GM08714 (cell line): ENCODE measurements at regions not wholly inside any gene's neighbourhood (a gene's known extent, or its start where the extent isn't known, plus 50 kb on each side); places are given as distances from the start of the nearest gene placed in this dataset.

Source experiments
- H3K4me3 ChIP-seq: fragments of 200-500 bp; sonication (Bioruptor generic); 2 replicates; pipeline ENCODE4 v1.5.1; 2014; ENCODE audit warnings: mild to moderate bottlenecking, low read length, inconsistent platforms
- ZNF274 ChIP-seq: IDR thresholded peaks from 2 replicates; pipeline ENCODE4 v1.6.1; 2012; ENCODE audit warnings: mild to moderate bottlenecking, low read depth, low read length

- H3K4me3 ChIP-seq, result no peak overlapping the region
- no peak for TF ChIP-seq ZNF274
Observed at GRCh38 chr4:141411936-141412335, 191.2 kb downstream of the ZNF330 start.

GRCh38 chr4:141413366-141413765, 192.7 kb downstream of the ZNF330 start:
- no peak for TF ChIP-seq ZNF274
- no peak overlapping the region for H3K4me3 ChIP-seq

GRCh38 chr4:141415651-141416050, 195.0 kb downstream of the ZNF330 start:
- no peak for TF ChIP-seq ZNF274
- no peak overlapping the region for H3K4me3 ChIP-seq

- no peak for TF ChIP-seq ZNF274
- no peak overlapping the region for H3K4me3 ChIP-seq
Observed at GRCh38 chr4:141416219-141416618, 195.5 kb downstream of the ZNF330 start.

- TF ChIP-seq ZNF274, result no peak
- no peak overlapping the region for H3K4me3 ChIP-seq
Observed at GRCh38 chr4:141416677-141417363, 196.1 kb downstream of the ZNF330 start.

- no peak for TF ChIP-seq ZNF274
- H3K4me3 ChIP-seq, result no peak overlapping the region
Observed at GRCh38 chr4:141417387-141417786, 196.7 kb downstream of the ZNF330 start.

GRCh38 chr4:141425124-141425523, 204.4 kb downstream of the ZNF330 start:
- no peak overlapping the region for H3K4me3 ChIP-seq
- TF ChIP-seq ZNF274, result no peak

GRCh38 chr4:141427726-141428296, 207.1 kb downstream of the ZNF330 start:
- no peak for TF ChIP-seq ZNF274
- no peak overlapping the region for H3K4me3 ChIP-seq

GRCh38 chr4:141429933-141430332, 206.4 kb upstream of the IL15 start:
- H3K4me3 ChIP-seq, result no peak overlapping the region
- TF ChIP-seq ZNF274, result no peak

GRCh38 chr4:141430686-141431085, 205.7 kb upstream of the IL15 start:
- TF ChIP-seq ZNF274, result no peak

GRCh38 chr4:141432000-141432712, 204.2 kb upstream of the IL15 start:
- H3K4me3 ChIP-seq, result no peak overlapping the region
- no peak for TF ChIP-seq ZNF274

More at GRCh38 chr4:141430686-141431085, 205.7 kb upstream of the IL15 start:
- no peak overlapping the region for H3K4me3 ChIP-seq

- TF ChIP-seq ZNF274, result no peak
- no peak overlapping the region for H3K4me3 ChIP-seq
Observed at GRCh38 chr4:141435446-141436225, 200.7 kb upstream of the IL15 start.

- H3K4me3 ChIP-seq, result no peak overlapping the region
- TF ChIP-seq ZNF274, result no peak
Observed at GRCh38 chr4:141439223-141439622, 197.2 kb upstream of the IL15 start.

GRCh38 chr4:141447761-141448160, 188.6 kb upstream of the IL15 start:
- no peak overlapping the region for H3K4me3 ChIP-seq
- TF ChIP-seq ZNF274, result no peak
